Endothelial cell of umbilical vein (primary cell): ENCODE measurements at regions not wholly inside any gene's neighbourhood (a gene's known extent, or its start where the extent isn't known, plus 50 kb on each side); places are given as distances from the start of the nearest gene placed in this dataset.

Experiments
- BruUV-seq: library from RNA; stranded (reverse); fragments of 400-500 nt; replicated peaks from 2 replicates; lab custom pipeline; 2021; lab: Mats Ljungman, UMichigan
- CTCF ChIA-PET: fragments of 300-600, 350-600 bp; sonication (Branson Sonifier 250); formaldehyde crosslinking; loops from one replicate; lab custom pipeline; 2021; ENCODE audit warnings: antibody characterized with exemption, inconsistent platforms; lab: Charles Lee
- POLR2A ChIA-PET: fragments of 300-600, 350-600 bp; sonication (Branson Sonifier 250); formaldehyde crosslinking; loops from one replicate; lab custom pipeline; 2021; ENCODE audit warnings: antibody characterized with exemption, inconsistent platforms; lab: Charles Lee
- DNase-seq: peaks from one replicate; pipeline ENCODE4 v3.0.0-alpha.2; 2011; ENCODE audit warnings: low read depth, low spot score
- FAIRE-seq: peaks from 2 replicates; lab custom pipeline; 2011; peaks lifted over from hg19 to GRCh38; lab: Jason Lieb, UNC
- H2AFZ ChIP-seq: 2 replicates; pipeline ENCODE4 v1.6.0; 2012; ENCODE audit warnings: low read depth, low read length, control low read depth, inconsistent platforms
- H3K27ac ChIP-seq: 2 replicates; pipeline ENCODE4 v1.5.1; 2011; ENCODE audit warnings: low read depth, mild to moderate bottlenecking, control low read depth, low read length, moderate library complexity; ENCODE audit not compliant: insufficient read depth
- H3K27me3 ChIP-seq, 2 experiments: 2 replicates each; pipeline versions ENCODE4 v1.6.0 to v1.6.1; 2011; ENCODE audit warnings: low read length in 2 of 2, mixed read lengths in 1 of 2; ENCODE audit not compliant: control insufficient read depth in 2 of 2, insufficient read depth in 2 of 2
- H3K36me3 ChIP-seq, 2 experiments: 2 replicates in 1 of 2; 3 replicates in 1 of 2; pipeline ENCODE4 v1.5.1; 2011; ENCODE audit warnings: low read length in 2 of 2, mild to moderate bottlenecking in 1 of 2, moderate library complexity in 1 of 2; ENCODE audit not compliant: control insufficient read depth in 2 of 2, insufficient read depth in 2 of 2; ENCODE audit errors: extremely low read depth in 1 of 2
- H3K4me1 ChIP-seq: 3 replicates; pipeline ENCODE4 v1.5.1; 2011; ENCODE audit warnings: mild to moderate bottlenecking, low read length; ENCODE audit not compliant: control insufficient read depth, insufficient read depth; ENCODE audit errors: extremely low read depth
- H3K4me2 ChIP-seq: 2 replicates; pipeline ENCODE4 v1.6.1; 2011; ENCODE audit warnings: low read length, control low read depth, mixed read lengths; ENCODE audit not compliant: insufficient read depth
- H3K4me3 ChIP-seq, 3 experiments: fragments of 200-600 bp in 1 of 3; sonication (generic), shearing (Covaris generic) in 1 of 3; replicated peaks in 1 of 3; 2 replicates each; pipeline ENCODE4 v1.5.1; 2011 to 2016; ENCODE audit warnings: control low read depth in 3 of 3, low read length in 3 of 3, mild to moderate bottlenecking in 2 of 3, inconsistent platforms in 1 of 3, low read depth in 1 of 3, moderate library complexity in 1 of 3; ENCODE audit not compliant: insufficient read depth in 1 of 3
- H3K79me2 ChIP-seq: 2 replicates; pipeline ENCODE4 v1.6.0; 2012; ENCODE audit warnings: low read length, inconsistent platforms; ENCODE audit not compliant: control insufficient read depth, insufficient read depth
- H3K9ac ChIP-seq: replicated peaks from 2 replicates; pipeline ENCODE3; 2011; ENCODE audit warnings: low read length, control low read depth; ENCODE audit not compliant: insufficient read depth; ENCODE audit errors: extremely low read depth
- H3K9me1 ChIP-seq: replicated peaks from 3 replicates; pipeline ENCODE4 v1.6.0; 2011; ENCODE audit warnings: mild to moderate bottlenecking, low read length; ENCODE audit not compliant: control insufficient read depth, insufficient read depth; ENCODE audit errors: extremely low read depth
- H3K9me3 ChIP-seq: replicated peaks from 2 replicates; pipeline ENCODE4 v1.5.1; 2012; ENCODE audit warnings: low read length, inconsistent platforms; ENCODE audit not compliant: control insufficient read depth, insufficient read depth
- H4K20me1 ChIP-seq: replicated peaks from 2 replicates; pipeline ENCODE3; 2011; ENCODE audit warnings: mild to moderate bottlenecking, low read length; ENCODE audit not compliant: control insufficient read depth, insufficient read depth; ENCODE audit errors: extremely low read depth
- CTCF ChIP-seq, 2 donors: IDR thresholded peaks; 1 replicate in 1 of 2; 2 replicates in 1 of 2; pipeline ENCODE4 v1.5.1; 2011; ENCODE audit warnings: low read length in 2 of 2, mild to moderate bottlenecking in 2 of 2, moderate library complexity in 2 of 2, control low read depth in 1 of 2, inconsistent platforms in 1 of 2, low read depth in 1 of 2; ENCODE audit not compliant: insufficient read depth in 1 of 2; ENCODE audit errors: extremely low read depth in 1 of 2
- EZH2 ChIP-seq: IDR thresholded peaks from 2 replicates; pipeline ENCODE4 v1.6.1; 2012; ENCODE audit warnings: borderline replicate concordance, low read depth, mild to moderate bottlenecking, moderate library complexity, low read length, inconsistent platforms; ENCODE audit not compliant: severe bottlenecking
- FOS ChIP-seq: IDR thresholded peaks from 2 replicates; pipeline ENCODE4 v1.6.1; 2011; ENCODE audit warnings: mild to moderate bottlenecking, low read length, moderate library complexity, borderline replicate concordance; ENCODE audit not compliant: insufficient read depth
- GATA2 ChIP-seq: IDR thresholded peaks from 2 replicates; pipeline ENCODE4 v1.7.0; 2011; ENCODE audit warnings: low read depth, mild to moderate bottlenecking, moderate library complexity, mixed read lengths, low read length; ENCODE audit not compliant: insufficient read length, insufficient read depth
- JUN ChIP-seq: IDR thresholded peaks from 2 replicates; pipeline ENCODE4 v1.6.1; 2011; ENCODE audit warnings: borderline replicate concordance, low read depth; ENCODE audit not compliant: insufficient read length, insufficient read depth
- MAX ChIP-seq: IDR thresholded peaks from 2 replicates; pipeline ENCODE4 v1.6.1; 2011; ENCODE audit not compliant: insufficient read depth, insufficient read length
- MYC ChIP-seq: IDR thresholded peaks from one replicate; pipeline ENCODE4 v1.6.1; 2011; ENCODE audit warnings: mild to moderate bottlenecking, low read depth, low read length
- POLR2A ChIP-seq: IDR thresholded peaks from 2 replicates; pipeline ENCODE4 v1.6.1; 2012; ENCODE audit warnings: low read depth, mild to moderate bottlenecking, control low read depth, low read length
- POLR2AphosphoS5 ChIP-seq: IDR thresholded peaks from 2 replicates; pipeline ENCODE4 v1.6.1; 2012; ENCODE audit warnings: low read depth, mild to moderate bottlenecking, control low read depth, low read length, moderate library complexity; ENCODE audit not compliant: insufficient read depth
- dilution Hi-C: fragments of 300-500 bp; cut with MboI; formaldehyde crosslinking; loops from one replicate; pipeline ENCODE4 v1.15.0; 2019; ENCODE audit warnings: low sequenced_read_pairs; ENCODE audit not compliant: extremely low pct_ligation_motif_present
- intact Hi-C: fragments of 100-400 bp; cut with micrococcal nuclease; formaldehyde crosslinking; loops from one replicate; pipeline ENCODE4 v1.10.0; 2022

- Histone ChIP-seq H2AFZ (no peak overlapping the region), H4K20me1 (no peaks in the 10 kb centered on the region), H3K27ac (no peak overlapping the region), H3K9ac (no peak overlapping the region), H3K36me3 (no peaks in the 10 kb centered on the region), H3K4me1 (no peaks in the 10 kb centered on the region), H3K9me1 (no peaks in the 10 kb centered on the region), H3K27me3 (peaks cover 3 to 6% of the 10 kb centered on the region in 2 experiments), H3K79me2 (no peaks in the 10 kb centered on the region), H3K9me3 (no peaks in the 10 kb centered on the region), H3K4me3 (no peak overlapping the region), H3K4me2 (no peak overlapping the region)
- FAIRE-seq (no peak), DNase-seq (no peak)
- POLR2A ChIA-PET = no interaction called here
- BruUV-seq = no TSS peak
- CTCF ChIA-PET = no interaction called here
- intact Hi-C loops (no loop called here), dilution Hi-C loops (no loop called here)
- no peak for TF ChIP-seq MAX
- TF ChIP-seq POLR2A = no peak
- TF ChIP-seq EZH2 = no peak
- TF ChIP-seq CTCF (IDR thresholded peaks at IDR 0.05; ENCODE audit: extremely low read depth in 1 of 2, insufficient read depth in 1 of 2, low read depth in 1 of 2, low read length in 2 of 2) = no peak
- TF ChIP-seq JUN = no peak
- no peak for TF ChIP-seq FOS
- TF ChIP-seq MYC = no peak
- no peak for TF ChIP-seq POLR2AphosphoS5
- TF ChIP-seq GATA2 = no peak
These were observed 65.4 kb upstream of the TUBA3E start for GRCh38 chr2:130263606-130264005.
